SK-N-MC (cell line): ENCODE measurements at regions not wholly inside any gene's neighbourhood (a gene's known extent, or its start where the extent isn't known, plus 50 kb on each side); places are given as distances from the start of the nearest gene placed in this dataset.

Experiments
- EZH2 ChIP-seq: fragments of 200-600 bp; sonication (generic); IDR thresholded peaks from one replicate; pipeline ENCODE4 v1.6.1; 2017; ENCODE audit warnings: antibody characterized with exemption
- FOXP2 ChIP-seq: optimal IDR thresholded peaks from 2 replicates; pipeline ENCODE3; 2011; ENCODE audit warnings: mild to moderate bottlenecking, moderate library complexity; ENCODE audit not compliant: insufficient read depth; ENCODE audit errors: extremely low read length, control extremely low read depth
- POLR2AphosphoS5 ChIP-seq: IDR thresholded peaks from 2 replicates; pipeline ENCODE4 v1.6.1; 2012; ENCODE audit warnings: mild to moderate bottlenecking, low read depth, low read length, borderline replicate concordance

DNA sequence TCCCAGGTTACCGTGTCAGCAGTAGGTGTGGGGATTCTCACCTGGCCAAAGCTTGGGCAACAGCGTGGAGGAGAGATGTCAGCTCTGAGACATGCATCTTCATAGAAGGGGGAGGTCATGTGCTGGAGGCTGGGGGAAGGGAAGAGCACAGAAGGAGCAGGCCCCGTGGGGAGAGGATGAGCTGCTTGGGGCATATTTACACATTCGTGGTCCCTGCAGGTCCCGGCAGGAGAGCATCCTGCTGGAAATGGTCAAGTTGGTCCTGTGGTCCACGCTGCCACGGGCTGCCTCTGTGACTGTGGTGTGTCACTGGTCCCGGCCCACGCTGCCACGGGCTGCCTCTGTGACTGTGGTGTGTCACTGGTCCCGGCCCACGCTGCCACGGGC, 195.1 kb upstream of the TWIST2 start:
- no peak for TF ChIP-seq EZH2
- TF ChIP-seq POLR2AphosphoS5, result no peak
- TF ChIP-seq FOXP2, result no peak
